HEK293 (cell line): ENCODE measurements at regions not wholly inside any gene's neighbourhood (a gene's known extent, or its start where the extent isn't known, plus 50 kb on each side); places are given as distances from the start of the nearest gene placed in this dataset.

Experiments
- GLIS1 ChIP-seq: fragments of 450-650 bp; formaldehyde crosslinking; IDR thresholded peaks from 2 replicates; pipeline ENCODE4 v1.5.1; 2016; ENCODE audit warnings: missing biosample characterization, missing genetic modification characterization
- KLF16 ChIP-seq: fragments of 450-650 bp; formaldehyde crosslinking; IDR thresholded peaks from 2 replicates; pipeline ENCODE4 v1.5.1; 2017; ENCODE audit warnings: missing biosample characterization, missing genetic modification characterization
- SP2 ChIP-seq: fragments of 450-650 bp; formaldehyde crosslinking; IDR thresholded peaks from 2 replicates; pipeline ENCODE4 v1.5.1; 2016; ENCODE audit warnings: missing biosample characterization, missing genetic modification characterization
- ZBTB1 ChIP-seq: fragments of 450-650 bp; formaldehyde crosslinking; IDR thresholded peaks from 2 replicates; pipeline ENCODE4 v1.5.1; 2016; ENCODE audit warnings: missing biosample characterization, missing genetic modification characterization
- ZBTB7A ChIP-seq: fragments of 450-650 bp; formaldehyde crosslinking; IDR thresholded peaks from 2 replicates; pipeline ENCODE4 v1.5.1; 2016; ENCODE audit warnings: low read depth, missing biosample characterization, missing genetic modification characterization
- ZNF169 ChIP-seq: fragments of 450-650 bp; formaldehyde crosslinking; IDR thresholded peaks from 2 replicates; pipeline ENCODE4 v1.5.1; 2016; ENCODE audit warnings: missing biosample characterization, missing genetic modification characterization
- ZNF274 ChIP-seq, 2 experiments: fragments of 200-500 bp in 1 of 2; fragments of 450-650 bp in 1 of 2; sonication (Bioruptor generic) in 1 of 2; formaldehyde crosslinking in 1 of 2; IDR thresholded peaks; 2 replicates each; pipeline versions ENCODE4 v1.5.1 to v1.6.1; 2014 to 2016; ENCODE audit warnings: borderline replicate concordance in 1 of 2, inconsistent platforms in 1 of 2, low read length in 1 of 2, missing biosample characterization in 1 of 2, missing genetic modification characterization in 1 of 2
- ZNF707 ChIP-seq: fragments of 450-650 bp; formaldehyde crosslinking; IDR thresholded peaks from 2 replicates; pipeline ENCODE4 v1.5.1; 2016; ENCODE audit warnings: missing biosample characterization, missing genetic modification characterization
- ZNF837 ChIP-seq: fragments of 450-650 bp; formaldehyde crosslinking; IDR thresholded peaks from 2 replicates; pipeline ENCODE4 v1.5.1; 2016; ENCODE audit warnings: missing biosample characterization, missing genetic modification characterization
- TF ChIP-seq, protein P1 (sequence below): fragments of 450-650 bp; formaldehyde crosslinking; IDR thresholded peaks from 2 replicates; pipeline ENCODE4 v1.5.1; 2016; ENCODE audit warnings: missing biosample characterization, missing genetic modification characterization, borderline replicate concordance
- TF ChIP-seq, protein P2 (sequence below): fragments of 450-650 bp; formaldehyde crosslinking; IDR thresholded peaks from 2 replicates; pipeline ENCODE4 v1.5.1; 2016; ENCODE audit warnings: missing biosample characterization, missing genetic modification characterization
- TF ChIP-seq, protein P3 (sequence below): fragments of 450-650 bp; formaldehyde crosslinking; IDR thresholded peaks from 2 replicates; pipeline ENCODE4 v1.5.1; 2016; ENCODE audit warnings: missing biosample characterization, missing genetic modification characterization
- TF ChIP-seq, protein P4 (sequence below): fragments of 450-650 bp; formaldehyde crosslinking; conservative IDR thresholded peaks from 2 replicates; pipeline ENCODE4 v1.5.1; 2016; ENCODE audit warnings: low read depth, missing biosample characterization, missing genetic modification characterization
- TF ChIP-seq, protein P5 (sequence below): fragments of 450-650 bp; formaldehyde crosslinking; IDR thresholded peaks from 2 replicates; pipeline ENCODE4 v1.5.1; 2016; ENCODE audit warnings: missing biosample characterization, missing genetic modification characterization

DNA sequence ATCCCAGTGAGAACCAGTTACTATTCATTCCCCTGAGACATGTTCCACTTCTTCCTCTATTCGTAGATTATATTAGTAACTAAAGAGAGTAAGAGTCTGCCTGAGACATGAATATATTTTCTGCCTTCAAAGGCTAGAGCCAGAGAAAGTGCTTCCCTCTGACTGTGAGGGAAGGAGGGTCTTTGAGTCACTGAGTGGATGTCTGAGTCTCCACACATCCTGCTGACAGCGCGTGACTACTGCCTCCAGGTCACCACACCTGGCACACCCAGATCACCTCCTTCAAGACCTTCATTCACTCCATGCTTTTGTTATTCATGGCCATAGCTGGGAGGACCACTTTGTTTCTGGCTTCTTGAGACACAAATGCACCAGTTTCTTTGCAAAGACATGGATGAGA, 135.6 kb downstream of the SOX2 start:
- TF ChIP-seq KLF16 (tag by site-specific recombination) (no peak), ZNF707 (no peak), ZNF274 (IDR thresholded peaks at IDR 0.05; ENCODE audit: low read length) (no peak), ZNF274 (tag by site-specific recombination; IDR thresholded peaks at IDR 0.05; ENCODE audit: borderline replicate concordance) (no peak), ZBTB7A (no peak), GLIS1 (tag by site-specific recombination) (no peak), ZNF169 (tag by site-specific recombination) (no peak), ZBTB1 (no peak), ZNF837 (no peak), SP2 (tag by site-specific recombination) (no peak)
- TF ChIP-seq, protein P1, sequence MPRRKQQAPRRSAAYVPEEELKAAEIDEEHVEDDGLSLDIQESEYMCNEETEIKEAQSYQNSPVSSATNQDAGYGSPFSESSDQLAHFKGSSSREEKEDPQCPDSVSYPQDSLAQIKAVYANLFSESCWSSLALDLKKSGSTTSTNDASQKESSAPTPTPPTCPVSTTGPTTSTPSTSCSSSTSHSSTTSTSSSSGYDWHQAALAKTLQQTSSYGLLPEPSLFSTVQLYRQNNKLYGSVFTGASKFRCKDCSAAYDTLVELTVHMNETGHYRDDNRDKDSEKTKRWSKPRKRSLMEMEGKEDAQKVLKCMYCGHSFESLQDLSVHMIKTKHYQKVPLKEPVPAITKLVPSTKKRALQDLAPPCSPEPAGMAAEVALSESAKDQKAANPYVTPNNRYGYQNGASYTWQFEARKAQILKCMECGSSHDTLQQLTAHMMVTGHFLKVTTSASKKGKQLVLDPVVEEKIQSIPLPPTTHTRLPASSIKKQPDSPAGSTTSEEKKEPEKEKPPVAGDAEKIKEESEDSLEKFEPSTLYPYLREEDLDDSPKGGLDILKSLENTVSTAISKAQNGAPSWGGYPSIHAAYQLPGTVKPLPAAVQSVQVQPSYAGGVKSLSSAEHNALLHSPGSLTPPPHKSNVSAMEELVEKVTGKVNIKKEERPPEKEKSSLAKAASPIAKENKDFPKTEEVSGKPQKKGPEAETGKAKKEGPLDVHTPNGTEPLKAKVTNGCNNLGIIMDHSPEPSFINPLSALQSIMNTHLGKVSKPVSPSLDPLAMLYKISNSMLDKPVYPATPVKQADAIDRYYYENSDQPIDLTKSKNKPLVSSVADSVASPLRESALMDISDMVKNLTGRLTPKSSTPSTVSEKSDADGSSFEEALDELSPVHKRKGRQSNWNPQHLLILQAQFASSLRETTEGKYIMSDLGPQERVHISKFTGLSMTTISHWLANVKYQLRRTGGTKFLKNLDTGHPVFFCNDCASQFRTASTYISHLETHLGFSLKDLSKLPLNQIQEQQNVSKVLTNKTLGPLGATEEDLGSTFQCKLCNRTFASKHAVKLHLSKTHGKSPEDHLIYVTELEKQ (tag by site-specific recombination): no peak
- TF ChIP-seq, protein P2, sequence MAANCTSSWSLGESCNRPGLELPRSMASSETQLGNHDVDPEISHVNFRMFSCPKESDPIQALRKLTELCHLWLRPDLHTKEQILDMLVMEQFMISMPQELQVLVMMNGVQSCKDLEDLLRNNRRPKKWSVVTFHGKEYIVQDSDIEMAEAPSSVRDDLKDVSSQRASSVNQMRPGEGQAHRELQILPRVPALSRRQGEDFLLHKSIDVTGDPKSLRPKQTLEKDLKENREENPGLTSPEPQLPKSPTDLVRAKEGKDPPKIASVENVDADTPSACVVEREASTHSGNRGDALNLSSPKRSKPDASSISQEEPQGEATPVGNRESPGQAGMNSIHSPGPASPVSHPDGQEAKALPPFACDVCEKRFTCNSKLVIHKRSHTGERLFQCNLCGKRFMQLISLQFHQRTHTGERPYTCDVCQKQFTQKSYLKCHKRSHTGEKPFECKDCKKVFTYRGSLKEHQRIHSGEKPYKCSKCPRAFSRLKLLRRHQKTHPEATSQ (tag by site-specific recombination): no peak
- TF ChIP-seq, protein P3, sequence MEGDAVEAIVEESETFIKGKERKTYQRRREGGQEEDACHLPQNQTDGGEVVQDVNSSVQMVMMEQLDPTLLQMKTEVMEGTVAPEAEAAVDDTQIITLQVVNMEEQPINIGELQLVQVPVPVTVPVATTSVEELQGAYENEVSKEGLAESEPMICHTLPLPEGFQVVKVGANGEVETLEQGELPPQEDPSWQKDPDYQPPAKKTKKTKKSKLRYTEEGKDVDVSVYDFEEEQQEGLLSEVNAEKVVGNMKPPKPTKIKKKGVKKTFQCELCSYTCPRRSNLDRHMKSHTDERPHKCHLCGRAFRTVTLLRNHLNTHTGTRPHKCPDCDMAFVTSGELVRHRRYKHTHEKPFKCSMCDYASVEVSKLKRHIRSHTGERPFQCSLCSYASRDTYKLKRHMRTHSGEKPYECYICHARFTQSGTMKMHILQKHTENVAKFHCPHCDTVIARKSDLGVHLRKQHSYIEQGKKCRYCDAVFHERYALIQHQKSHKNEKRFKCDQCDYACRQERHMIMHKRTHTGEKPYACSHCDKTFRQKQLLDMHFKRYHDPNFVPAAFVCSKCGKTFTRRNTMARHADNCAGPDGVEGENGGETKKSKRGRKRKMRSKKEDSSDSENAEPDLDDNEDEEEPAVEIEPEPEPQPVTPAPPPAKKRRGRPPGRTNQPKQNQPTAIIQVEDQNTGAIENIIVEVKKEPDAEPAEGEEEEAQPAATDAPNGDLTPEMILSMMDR (tag by site-specific recombination): no peak
- TF ChIP-seq, protein P4, sequence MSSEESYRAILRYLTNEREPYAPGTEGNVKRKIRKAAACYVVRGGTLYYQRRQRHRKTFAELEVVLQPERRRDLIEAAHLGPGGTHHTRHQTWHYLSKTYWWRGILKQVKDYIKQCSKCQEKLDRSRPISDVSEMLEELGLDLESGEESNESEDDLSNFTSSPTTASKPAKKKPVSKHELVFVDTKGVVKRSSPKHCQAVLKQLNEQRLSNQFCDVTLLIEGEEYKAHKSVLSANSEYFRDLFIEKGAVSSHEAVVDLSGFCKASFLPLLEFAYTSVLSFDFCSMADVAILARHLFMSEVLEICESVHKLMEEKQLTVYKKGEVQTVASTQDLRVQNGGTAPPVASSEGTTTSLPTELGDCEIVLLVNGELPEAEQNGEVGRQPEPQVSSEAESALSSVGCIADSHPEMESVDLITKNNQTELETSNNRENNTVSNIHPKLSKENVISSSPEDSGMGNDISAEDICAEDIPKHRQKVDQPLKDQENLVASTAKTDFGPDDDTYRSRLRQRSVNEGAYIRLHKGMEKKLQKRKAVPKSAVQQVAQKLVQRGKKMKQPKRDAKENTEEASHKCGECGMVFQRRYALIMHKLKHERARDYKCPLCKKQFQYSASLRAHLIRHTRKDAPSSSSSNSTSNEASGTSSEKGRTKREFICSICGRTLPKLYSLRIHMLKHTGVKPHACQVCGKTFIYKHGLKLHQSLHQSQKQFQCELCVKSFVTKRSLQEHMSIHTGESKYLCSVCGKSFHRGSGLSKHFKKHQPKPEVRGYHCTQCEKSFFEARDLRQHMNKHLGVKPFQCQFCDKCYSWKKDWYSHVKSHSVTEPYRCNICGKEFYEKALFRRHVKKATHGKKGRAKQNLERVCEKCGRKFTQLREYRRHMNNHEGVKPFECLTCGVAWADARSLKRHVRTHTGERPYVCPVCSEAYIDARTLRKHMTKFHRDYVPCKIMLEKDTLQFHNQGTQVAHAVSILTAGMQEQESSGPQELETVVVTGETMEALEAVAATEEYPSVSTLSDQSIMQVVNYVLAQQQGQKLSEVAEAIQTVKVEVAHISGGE (tag by site-specific recombination): no peak
- TF ChIP-seq, protein P5, sequence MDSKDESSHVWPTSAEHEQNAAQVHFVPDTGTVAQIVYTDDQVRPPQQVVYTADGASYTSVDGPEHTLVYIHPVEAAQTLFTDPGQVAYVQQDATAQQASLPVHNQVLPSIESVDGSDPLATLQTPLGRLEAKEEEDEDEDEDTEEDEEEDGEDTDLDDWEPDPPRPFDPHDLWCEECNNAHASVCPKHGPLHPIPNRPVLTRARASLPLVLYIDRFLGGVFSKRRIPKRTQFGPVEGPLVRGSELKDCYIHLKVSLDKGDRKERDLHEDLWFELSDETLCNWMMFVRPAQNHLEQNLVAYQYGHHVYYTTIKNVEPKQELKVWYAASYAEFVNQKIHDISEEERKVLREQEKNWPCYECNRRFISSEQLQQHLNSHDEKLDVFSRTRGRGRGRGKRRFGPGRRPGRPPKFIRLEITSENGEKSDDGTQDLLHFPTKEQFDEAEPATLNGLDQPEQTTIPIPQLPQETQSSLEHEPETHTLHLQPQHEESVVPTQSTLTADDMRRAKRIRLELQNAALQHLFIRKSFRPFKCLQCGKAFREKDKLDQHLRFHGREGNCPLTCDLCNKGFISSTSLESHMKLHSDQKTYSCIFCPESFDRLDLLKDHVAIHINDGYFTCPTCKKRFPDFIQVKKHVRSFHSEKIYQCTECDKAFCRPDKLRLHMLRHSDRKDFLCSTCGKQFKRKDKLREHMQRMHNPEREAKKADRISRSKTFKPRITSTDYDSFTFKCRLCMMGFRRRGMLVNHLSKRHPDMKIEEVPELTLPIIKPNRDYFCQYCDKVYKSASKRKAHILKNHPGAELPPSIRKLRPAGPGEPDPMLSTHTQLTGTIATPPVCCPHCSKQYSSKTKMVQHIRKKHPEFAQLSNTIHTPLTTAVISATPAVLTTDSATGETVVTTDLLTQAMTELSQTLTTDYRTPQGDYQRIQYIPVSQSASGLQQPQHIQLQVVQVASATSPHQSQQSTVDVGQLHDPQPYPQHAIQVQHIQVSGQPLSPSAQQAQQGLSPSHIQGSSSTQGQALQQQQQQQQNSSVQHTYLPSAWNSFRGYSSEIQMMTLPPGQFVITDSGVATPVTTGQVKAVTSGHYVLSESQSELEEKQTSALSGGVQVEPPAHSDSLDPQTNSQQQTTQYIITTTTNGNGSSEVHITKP (tag by site-specific recombination): no peak
